ENCODE measurements at regions not wholly inside any gene's neighbourhood (a gene's known extent, or its start where the extent isn't known, plus 50 kb on each side); places are given as distances from the start of the nearest gene placed in this dataset.

GRCh38 chr6:14431385-14432330 is 314.1 kb downstream of the CD83 start:
- TF ChIP-seq ZBTB33 (IDR thresholded peaks at IDR 0.05; ENCODE audit: extremely low read depth, insufficient replicate concordance, low read length) (no peak), CBX3 (IDR thresholded peaks at IDR 0.05; ENCODE audit: low read depth) (no peak), FOSL1 (IDR thresholded peaks at IDR 0.05; ENCODE audit: low read depth) (no peak), CEBPB (IDR thresholded peaks at IDR 0.05; ENCODE audit: low read depth) (no peak), ZNF274 (IDR thresholded peaks at IDR 0.05; ENCODE audit: low read depth, low read length) (no peak), RAD21 (IDR thresholded peaks at IDR 0.05; ENCODE audit: low read depth) (no peak), EZH2phosphoT487 (IDR thresholded peaks at IDR 0.05; ENCODE audit: borderline replicate concordance) (no peak), EGR1 (IDR thresholded peaks at IDR 0.05; ENCODE audit: low read depth) (no peak), CTCF (IDR thresholded peaks at IDR 0.05 in 2 of 3, conservative IDR thresholded peaks at IDR 0.05 in 1 of 3; ENCODE audit: borderline replicate concordance in 1 of 3, insufficient read depth in 1 of 3, low read depth in 2 of 3, low read length in 2 of 3) (no peak), SP1 (IDR thresholded peaks at IDR 0.05; ENCODE audit: low read depth) (no peak), ATF3 (IDR thresholded peaks at IDR 0.05) (no peak), EZH2 (IDR thresholded peaks at IDR 0.05) (no peak)
- CTCF ChIA-PET = no interaction called here
- H3K4me3 ChIP-seq (replicated peaks in 1 of 2; ENCODE audit: low read depth in 1 of 2, low read length in 2 of 2) = no peak overlapping the region
- H3K9ac ChIP-seq (ENCODE audit: low read length) = no peak overlapping the region
- H3K9me2 ChIP-seq (ENCODE audit: insufficient read depth) = no peaks in the 10 kb centered on the region
- H3K27ac ChIP-seq (ENCODE audit: low read depth, low read length) = no peak overlapping the region
- H3K4me2 ChIP-seq (ENCODE audit: low read length) = no peak overlapping the region
- H3K79me2 ChIP-seq (ENCODE audit: insufficient read depth, low read length) = no peaks in the 10 kb centered on the region
- no peaks in the 10 kb centered on the region for H4K20me1 ChIP-seq (ENCODE audit: insufficient read depth)
- intact Hi-C loops (cut with micrococcal nuclease) = no loop called here
- H2AFZ ChIP-seq (ENCODE audit: low read depth, low read length, poor library complexity, severe bottlenecking) = no peak overlapping the region
- POLR2A ChIA-PET = no interaction called here
- H3K9me3 ChIP-seq (ENCODE audit: control insufficient read depth in 1 of 2, insufficient read depth in 1 of 2, low read depth in 1 of 2, low read length in 2 of 2) = no peaks in the 10 kb centered on the region
- BruUV-seq (replicated peaks) = no TSS peak
- no peaks in the 10 kb centered on the region for H3K27me3 ChIP-seq (ENCODE audit: insufficient read depth, low read length)
- no peaks in the 10 kb centered on the region for H3K36me3 ChIP-seq (ENCODE audit: control insufficient read depth in 1 of 2, insufficient read depth in 2 of 2, low read length in 2 of 2)
- H3K4me1 ChIP-seq (ENCODE audit: control insufficient read depth in 1 of 2, insufficient read depth in 2 of 2, low read length in 2 of 2) = no peaks in the 10 kb centered on the region
- no peak for DNase-seq (ENCODE audit: low read depth, low spot score)
- no peak for ATAC-seq
- RAD21 ChIA-PET (ENCODE audit: low non-redundant PET in 1 of 2, low total read pairs in 2 of 2, uncharacterized antibody in 2 of 2, unreplicated experiment in 2 of 2) = no interaction called here

Measured in HCT116 (cell line).